ENCODE measurements at regions not wholly inside any gene's neighbourhood (a gene's known extent, or its start where the extent isn't known, plus 50 kb on each side); places are given as distances from the start of the nearest gene placed in this dataset.

GRCh38 chr12:111207761-111208160 lies 161.1 kb downstream of the PHETA1 start:
- ATAC-seq (no peak), DNase-seq (no peak)
- intact Hi-C loops (cut with DNase I, micrococcal nuclease): no loop called here

GRCh38 chr12:111204788-111205241 lies 164.1 kb downstream of the PHETA1 start:
- ATAC-seq: no peak
- intact Hi-C loops (cut with DNase I, micrococcal nuclease): no loop called here
- DNase-seq: no peak

- ATAC-seq: no peak
- no peak for DNase-seq
- intact Hi-C loops (cut with DNase I, micrococcal nuclease): no loop called here
Measured at GRCh38 chr12:111203969-111204368, 164.9 kb downstream of the PHETA1 start.

- intact Hi-C loops (cut with DNase I, micrococcal nuclease): no loop called here
- ATAC-seq: no peak
Measured at GRCh38 chr12:111203446-111203845, 165.4 kb downstream of the PHETA1 start.

GRCh38 chr12:111202237-111202915 lies 166.5 kb downstream of the PHETA1 start:
- DNase-seq: no peak
- no peak for ATAC-seq
- intact Hi-C loops (cut with DNase I, micrococcal nuclease): no loop called here

More at GRCh38 chr12:111203446-111203845, 165.4 kb downstream of the PHETA1 start:
- DNase-seq: no peak

GRCh38 chr12:111201495-111202236 lies 167.2 kb downstream of the PHETA1 start:
- ATAC-seq: no peak
- DNase-seq: no peak
- intact Hi-C loops (cut with DNase I, micrococcal nuclease): no loop called here

- intact Hi-C loops (cut with DNase I, micrococcal nuclease): no loop called here
- no peak for ATAC-seq
- no peak for DNase-seq
Measured at GRCh38 chr12:111201036-111201435, 167.9 kb downstream of the PHETA1 start.

GRCh38 chr12:111197376-111197944 lies 171.4 kb downstream of the PHETA1 start:
- ATAC-seq (no peak), DNase-seq (no peak)
- intact Hi-C loops (cut with DNase I, micrococcal nuclease): no loop called here

- DNase-seq (no peak), ATAC-seq (no peak)
- intact Hi-C loops (cut with DNase I, micrococcal nuclease): no loop called here
Measured at GRCh38 chr12:111196532-111196931, 172.4 kb downstream of the PHETA1 start.

GRCh38 chr12:111195316-111195715 lies 173.6 kb downstream of the PHETA1 start:
- intact Hi-C loops (cut with DNase I, micrococcal nuclease): no loop called here
- ATAC-seq (no peak), DNase-seq (no peak)

GRCh38 chr12:111194703-111195051 lies 174.2 kb downstream of the PHETA1 start:
- no peak for ATAC-seq
- intact Hi-C loops (cut with DNase I, micrococcal nuclease): no loop called here
- no peak for DNase-seq

- ATAC-seq: no peak
- DNase-seq: no peak
- intact Hi-C loops (cut with DNase I, micrococcal nuclease): no loop called here
Measured at GRCh38 chr12:111193977-111194702, 174.8 kb downstream of the PHETA1 start.

- DNase-seq: no peak
- intact Hi-C loops (cut with DNase I, micrococcal nuclease): no loop called here
- no peak for ATAC-seq
Measured at GRCh38 chr12:111193496-111193895, 175.4 kb downstream of the PHETA1 start.

GRCh38 chr12:111193067-111193466 lies 175.8 kb downstream of the PHETA1 start:
- no peak for ATAC-seq
- no peak for DNase-seq
- intact Hi-C loops (cut with DNase I, micrococcal nuclease): no loop called here

- no peak for ATAC-seq
- DNase-seq: no peak
- intact Hi-C loops (cut with DNase I, micrococcal nuclease): no loop called here
Measured at GRCh38 chr12:111192647-111193046, 176.2 kb downstream of the PHETA1 start.

GRCh38 chr12:111190741-111191526 lies 178.0 kb downstream of the PHETA1 start:
- intact Hi-C loops (cut with DNase I, micrococcal nuclease): no loop called here
- DNase-seq (no peak), ATAC-seq (no peak)

GRCh38 chr12:111189792-111190191 lies 179.1 kb downstream of the PHETA1 start:
- no peak for DNase-seq
- ATAC-seq: no peak
- intact Hi-C loops (cut with DNase I, micrococcal nuclease): no loop called here

GRCh38 chr12:111188436-111188835 lies 180.5 kb downstream of the PHETA1 start:
- intact Hi-C loops (cut with DNase I, micrococcal nuclease): no loop called here
- DNase-seq (no peak), ATAC-seq (no peak)

- no peak for DNase-seq
- intact Hi-C loops (cut with DNase I, micrococcal nuclease): no loop called here
- ATAC-seq: no peak
Measured at GRCh38 chr12:111186347-111186746, 182.5 kb downstream of the PHETA1 start.

Measured in left colon (tissue), 2 donors.